GM19395 (cell line): ENCODE measurements at regions not wholly inside any gene's neighbourhood (a gene's known extent, or its start where the extent isn't known, plus 50 kb on each side); places are given as distances from the start of the nearest gene placed in this dataset.

ENCODE experiments used
- ATAC-seq: cut with Tn5 transposase; IDR thresholded peaks from one replicate; pipeline ENCODE4 v1.9.1; 2021; ENCODE audit warnings: mild to moderate bottlenecking, moderate library complexity; ENCODE audit not compliant: unreplicated experiment

- no peak for ATAC-seq
Measured at GRCh38 chr1:204819495-204819894, 51.2 kb upstream of the NFASC start.
